ENCODE measurements at regions not wholly inside any gene's neighbourhood (a gene's known extent, or its start where the extent isn't known, plus 50 kb on each side); places are given as distances from the start of the nearest gene placed in this dataset.

DNA sequence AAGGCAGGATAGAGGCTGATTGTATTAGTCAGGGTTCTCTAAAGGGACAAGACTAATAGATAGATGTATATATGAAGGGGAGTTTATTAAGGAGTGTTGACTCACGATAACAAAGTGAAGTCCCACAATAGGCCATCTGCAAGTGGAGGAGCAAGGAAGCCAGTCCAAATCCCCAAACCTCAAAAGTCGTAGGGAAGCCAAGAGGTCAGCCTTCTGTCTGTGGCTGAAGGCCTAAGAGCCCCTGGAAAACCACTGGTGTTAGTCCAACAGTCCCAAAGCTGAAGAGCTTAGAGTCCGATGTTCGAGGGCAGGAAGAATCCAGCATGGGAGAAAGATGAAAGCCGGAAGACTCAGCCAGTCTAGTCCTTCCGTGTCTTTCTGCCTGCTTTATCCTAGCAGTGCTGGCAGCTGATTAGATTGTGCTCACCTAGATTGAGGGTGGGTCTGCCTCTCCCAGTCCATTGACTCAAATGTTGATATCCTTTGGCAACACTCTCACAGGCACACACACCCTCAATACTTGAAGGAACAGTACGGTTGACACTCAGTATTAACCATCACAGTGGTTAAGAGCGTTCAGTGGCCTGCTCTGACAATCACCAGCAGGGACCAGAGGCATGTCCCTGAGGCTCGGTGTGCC, 135.6 kb downstream of the CSNK2A3 start:
- Histone ChIP-seq H2BK20ac (ENCODE audit: low read length) (no peak overlapping the region), H4K5ac (ENCODE audit: insufficient read length, low read depth, low read length) (no peak overlapping the region), H2BK15ac (ENCODE audit: low read length) (no peak overlapping the region), H3K9ac (replicated peaks in 1 of 4; ENCODE audit: extremely low read depth in 1 of 4, low read depth in 3 of 4, low read length in 3 of 4) (no peak overlapping the region), H3K27ac (ENCODE audit: low read depth, low read length) (no peak overlapping the region), H3K56ac (replicated peaks; ENCODE audit: insufficient read length, low read depth, low read length) (no peak overlapping the region), H4K91ac (replicated peaks; ENCODE audit: insufficient read length, low read length) (no peak overlapping the region), H3K27me3 (replicated peaks in 1 of 4; ENCODE audit: control insufficient read depth in 3 of 4, extremely low read depth in 1 of 4, insufficient read depth in 3 of 4, low read length in 3 of 4) (no peaks in the 10 kb centered on the region; a peak in 1 of 7 replicates), H3K4ac (replicated peaks; ENCODE audit: insufficient read length, low read depth, low read length) (no peak overlapping the region), H3K4me2 (ENCODE audit: insufficient read depth in 1 of 2, low read depth in 2 of 2, low read length in 2 of 2) (no peak overlapping the region), H3K23me2 (ENCODE audit: low read depth, low read length) (no peaks in the 10 kb centered on the region; the same call in 1 of the 2 replicates), H3K4me3 (ENCODE audit: extremely low read depth in 1 of 4, insufficient read depth in 2 of 4, low read depth in 3 of 4, low read length in 4 of 4) (no peak overlapping the region), H3K9me3 (ENCODE audit: insufficient read depth in 2 of 2, low read depth in 1 of 2, low read length in 1 of 2) (no peaks in the 10 kb centered on the region), H3K79me2 (ENCODE audit: control insufficient read depth in 1 of 2, insufficient read depth in 2 of 2, low read length in 2 of 2) (no peaks in the 10 kb centered on the region), H2AK5ac (ENCODE audit: low read depth, low read length) (no peak overlapping the region), H3K18ac (ENCODE audit: extremely low read depth, low read length) (no peak overlapping the region), H3K79me1 (ENCODE audit: low read depth, low read length) (no peaks in the 10 kb centered on the region), H2BK5ac (ENCODE audit: low read depth, low read length) (no peak overlapping the region), H3K4me1 (replicated peaks in 1 of 4; ENCODE audit: control insufficient read depth in 3 of 4, insufficient read depth in 4 of 4, low read length in 3 of 4) (no peaks in the 10 kb centered on the region), H4K20me1 (replicated peaks in 1 of 2; ENCODE audit: control insufficient read depth in 1 of 2, insufficient read depth in 2 of 2, low read length in 2 of 2) (no peaks in the 10 kb centered on the region), H3K36me3 (ENCODE audit: control insufficient read depth in 2 of 4, insufficient read depth in 4 of 4, low read length in 3 of 4) (no peaks in the 10 kb centered on the region), H2AFZ (ENCODE audit: low read length) (no peak overlapping the region), H2BK12ac (ENCODE audit: low read depth, low read length) (no peak overlapping the region), H4K8ac (ENCODE audit: extremely low read depth, insufficient read depth, low read length) (no peak overlapping the region; the same call in 1 of the 2 replicates), H3K23ac (ENCODE audit: insufficient read length) (no peak overlapping the region), H3K14ac (ENCODE audit: insufficient read length) (no peak overlapping the region), H2BK120ac (replicated peaks; ENCODE audit: low read depth, low read length) (no peak overlapping the region)
- FAIRE-seq (no peak), DNase-seq (ENCODE audit: low read depth in 1 of 2, low spot score in 2 of 2) (no peak)
- ChIA-PET POLR2A (ENCODE audit: partially characterized antibody) (no interaction called here), CTCF (ENCODE audit: partially characterized antibody) (interaction anchor here (0.7 to 6.6 kb wide), 8 partner anchors 9 to 179 kb away, joined by 3 to 82 read pairs (median 4); no protein-coding TSS in a partner anchor)
- 93% methylated on average over 9 of the region's 9 CpGs; no CpG with 5 or more reads in 1 of the 2 experiments for WGBS, 2 experiments (ENCODE audit: extremely low coverage in 1 of 2, insufficient coverage in 1 of 2, insufficient read length in 1 of 2, insufficient replicate concordance in 2 of 2, low coverage in 1 of 2, low lambda C conversion rate in 2 of 2, missing lambda C conversion rate in 1 of 2)
- no peak for TF ChIP-seq TCF12 (IDR thresholded peaks at IDR 0.05; ENCODE audit: low read depth, low read length)
- TF ChIP-seq BRCA1 (IDR thresholded peaks at IDR 0.05; ENCODE audit: low read depth, low read length) = no peak
- TF ChIP-seq EGR1 (IDR thresholded peaks at IDR 0.05; ENCODE audit: borderline replicate concordance, low read depth, low read length) = no peak
- TF ChIP-seq CTCF (IDR thresholded peaks at IDR 0.05; ENCODE audit: control extremely low read depth in 1 of 3, insufficient read depth in 1 of 3, low read depth in 1 of 3, low read length in 3 of 3) = no peak
- TF ChIP-seq SP2 (IDR thresholded peaks at IDR 0.05; ENCODE audit: low read length) = no peak
- no peak for TF ChIP-seq JUND (IDR thresholded peaks at IDR 0.05; ENCODE audit: low read length)
- TF ChIP-seq USF2 (IDR thresholded peaks at IDR 0.05; ENCODE audit: low read length) = no peak
- no peak for TF ChIP-seq POU5F1 (IDR thresholded peaks at IDR 0.05; ENCODE audit: low read depth, low read length)
- TF ChIP-seq ASH2L (IDR thresholded peaks at IDR 0.05; ENCODE audit: low read length) = no peak
- no peak for TF ChIP-seq POLR2A (IDR thresholded peaks at IDR 0.05; ENCODE audit: control extremely low read depth in 1 of 2, low read depth in 2 of 2, low read length in 2 of 2)
- no peak for TF ChIP-seq CBX5 (IDR thresholded peaks at IDR 0.05; ENCODE audit: low read depth, low read length)
- no peak for TF ChIP-seq BACH1 (IDR thresholded peaks at IDR 0.05; ENCODE audit: low read length)

Data from H1 (cell line).